Left cardiac atrium (tissue), 4 donors: ENCODE measurements at regions not wholly inside any gene's neighbourhood (a gene's known extent, or its start where the extent isn't known, plus 50 kb on each side); places are given as distances from the start of the nearest gene placed in this dataset.
A peak's percentile ranks its signal among the peaks of the same experiment; 100 is the strongest.

Experiments used
- ATAC-seq, 2 donors: fragments of 200-7000 bp; cut with Tn5 transposase; one replicate each; pipeline ENCODE4 v1.9.1; 2020; ENCODE audit warnings: mild to moderate bottlenecking in 2 of 2, moderate library complexity in 2 of 2
- DNase-seq: peaks from one replicate; pipeline ENCODE4 v3.0.0-alpha.2; 2020
- intact Hi-C, 2 donors: fragments of 100-400 bp; cut with DNase I; formaldehyde crosslinking; loops; one replicate each; pipeline versions ENCODE4 v1.14.1 to v1.15.1; 2022 to 2023
- donor health status: DM: no; HTN: yes; CAD: no.
- donor health status: DM: no; HTN: yes; CAD: no; lungs with severe emphysema.
- donor health status: DM: yes; HTN: yes; CAD: no.
- donor health status: Dilated cardiomyopathy.

DNA sequence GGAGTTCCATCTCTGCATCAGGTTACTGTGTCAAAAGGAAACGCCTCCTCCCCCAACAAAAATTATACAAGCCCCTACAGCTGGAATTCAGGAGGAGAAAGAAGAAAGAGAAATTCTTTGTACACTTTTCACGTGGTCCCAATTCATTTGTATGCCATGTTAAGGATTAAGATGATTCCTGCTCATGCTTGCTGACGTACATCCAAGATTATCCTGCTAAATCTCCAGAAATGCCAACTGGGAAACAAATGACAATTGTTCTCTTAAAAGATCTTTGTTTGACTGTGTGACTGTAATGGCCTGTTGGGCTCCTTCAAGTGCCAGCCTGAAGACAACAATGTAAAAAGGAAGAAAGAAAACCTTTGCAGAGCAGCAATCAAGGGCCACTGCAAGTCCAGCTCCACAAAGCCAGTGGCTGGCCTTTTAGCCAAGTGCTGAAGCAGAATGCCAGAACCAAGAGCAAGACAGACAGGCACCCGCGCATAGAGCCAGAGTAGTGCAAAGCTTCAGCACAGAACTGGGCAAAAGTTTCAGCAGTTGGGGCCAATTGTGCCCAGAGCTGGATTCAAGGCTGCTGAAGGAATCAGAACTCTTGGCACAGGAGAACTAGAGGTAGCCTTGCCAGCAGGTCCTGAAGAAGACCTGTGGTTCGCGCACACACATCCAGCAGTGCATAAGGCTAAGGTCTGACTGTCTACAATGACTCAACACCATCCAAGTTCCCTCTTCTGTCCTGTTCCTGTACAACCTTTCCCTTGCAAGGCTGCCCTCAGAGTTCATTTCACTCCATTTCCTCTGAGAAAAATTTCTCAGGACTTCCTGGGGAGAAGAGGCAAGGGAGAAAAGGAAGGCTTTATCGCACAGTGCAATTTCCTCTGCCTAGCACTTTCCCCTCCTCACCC lies 209.7 kb upstream of the BMP4 start:
- peak in 1 of 2 donors; percentile 70 for ATAC-seq

DNA sequence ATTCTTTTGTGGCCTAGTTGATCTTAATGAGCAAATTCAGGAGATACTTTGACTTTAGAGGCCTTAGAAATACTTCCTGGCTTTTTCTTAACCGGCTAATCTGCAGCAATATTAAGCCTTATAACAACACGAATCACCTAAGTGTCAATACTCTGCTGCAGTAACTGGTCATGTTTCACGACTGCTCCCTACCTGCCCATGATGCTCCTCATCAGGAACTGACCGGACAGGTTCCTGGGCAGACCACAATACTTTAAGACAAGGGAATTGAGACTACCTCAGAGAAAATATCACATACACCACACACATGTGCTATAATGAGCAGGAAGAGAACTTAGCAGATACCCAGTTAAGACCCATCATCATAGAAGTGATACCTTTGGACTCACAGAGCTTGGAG lies 211.9 kb upstream of the BMP4 start:
- intact Hi-C loops = no loop called here
- ATAC-seq = no peak
- no peak for DNase-seq

More for the DNA sequence above, 209.7 kb upstream of the BMP4 start:
- intact Hi-C loops = no loop called here
- DNase-seq = no peak

DNA sequence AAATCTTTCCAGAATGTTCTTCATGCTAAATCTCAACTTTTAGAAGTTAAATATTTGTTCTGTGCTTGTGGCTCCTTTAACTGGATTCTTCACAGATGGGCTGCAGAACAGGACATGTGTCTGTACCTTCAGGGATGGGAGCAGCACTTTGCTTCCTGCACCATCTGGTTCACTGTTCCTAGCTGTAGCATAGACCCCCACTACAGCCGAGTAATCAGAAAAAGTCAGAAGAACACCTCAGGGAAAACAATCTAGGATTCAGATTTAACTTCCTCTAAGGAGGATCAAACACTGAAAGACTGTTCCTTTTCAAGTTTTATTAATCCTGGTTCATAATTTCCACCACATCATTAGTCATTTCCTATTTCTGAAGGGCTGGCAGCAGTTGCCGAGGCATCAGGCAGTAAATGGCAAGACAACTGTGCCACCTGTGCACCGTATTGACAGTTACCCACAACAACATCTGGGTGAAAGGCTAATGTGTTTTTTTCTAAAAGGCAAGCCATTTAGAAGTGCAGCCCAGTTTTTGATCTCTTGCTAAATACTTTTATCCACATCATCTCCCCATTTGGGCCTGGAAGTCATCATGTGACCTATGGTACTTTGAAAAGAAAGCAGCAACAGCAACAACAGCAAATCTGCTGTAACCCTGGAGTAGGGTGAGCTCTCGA lies 212.8 kb upstream of the BMP4 start:
- no peak for DNase-seq
- intact Hi-C loops = no loop called here
- ATAC-seq = no peak

DNA sequence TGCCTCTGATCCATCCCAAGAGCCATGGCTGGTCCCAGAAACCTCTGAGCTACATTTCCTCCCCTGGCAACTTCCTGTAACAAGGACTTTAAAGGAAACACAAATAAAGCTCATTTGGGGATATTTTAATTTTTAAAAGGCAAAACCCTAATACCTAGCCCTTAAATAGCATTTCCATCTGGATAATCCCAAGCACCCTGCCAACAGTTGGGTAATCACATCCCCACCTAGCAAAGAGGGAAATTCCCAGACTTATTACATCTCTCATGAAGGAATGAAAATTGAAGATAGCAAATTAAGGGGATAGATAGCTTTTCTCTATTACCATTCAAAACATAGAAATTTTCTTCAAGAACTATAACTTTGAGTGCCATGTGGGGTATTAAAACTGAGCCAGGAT lies 213.7 kb upstream of the BMP4 start:
- ATAC-seq (peak in 1 of 2 donors; percentile 57), DNase-seq (no peak)
- intact Hi-C loops = loop anchor here (5.0 to 10.0 kb wide), 2 partner anchors 216 to 633 kb away; partner anchors contain the start of gene BMP4 (in 2 of the 2)

DNA sequence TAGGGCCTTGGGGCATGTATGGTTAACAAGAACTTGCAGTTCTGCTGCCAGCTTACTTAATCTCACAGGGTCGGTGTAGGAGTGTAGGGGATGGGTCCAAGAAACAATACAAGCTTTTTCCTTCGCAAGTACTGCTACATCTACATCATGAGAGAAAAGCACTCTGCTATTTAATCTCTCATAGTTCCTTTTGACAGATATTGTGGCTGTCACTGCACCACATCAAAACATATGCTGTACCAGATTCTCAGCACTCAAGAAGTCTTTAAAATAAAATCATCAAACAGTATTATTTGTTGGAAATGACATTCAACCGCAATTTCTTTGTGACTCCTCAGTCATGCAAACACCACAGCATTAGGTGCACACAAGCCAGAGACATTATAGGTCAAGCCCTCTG lies 215.5 kb upstream of the BMP4 start:
- no peak for DNase-seq
- ATAC-seq = no peak
- intact Hi-C loops = loop anchor here (5.0 to 10.0 kb wide), 2 partner anchors 217 to 635 kb away; partner anchors contain the start of gene BMP4 (in 2 of the 2)

DNA sequence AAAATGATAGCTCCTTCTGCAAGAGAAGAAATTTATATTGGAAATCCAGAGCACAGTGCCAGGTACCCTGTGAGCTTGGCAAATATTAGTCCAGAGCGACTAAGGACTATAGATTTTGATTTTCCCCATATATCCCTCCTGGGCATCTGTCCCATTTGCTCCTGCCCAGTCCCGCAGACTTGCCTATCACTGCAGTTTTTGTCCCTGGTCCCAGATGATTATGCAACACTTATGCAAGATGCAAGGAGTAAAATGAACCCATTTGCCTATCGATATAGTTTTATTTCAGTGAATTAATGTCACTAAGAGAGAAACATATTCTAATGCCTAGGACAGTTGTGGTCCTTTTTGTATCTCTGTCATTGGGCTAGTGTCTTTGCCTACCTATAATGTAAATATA lies 215.9 kb upstream of the BMP4 start:
- intact Hi-C loops = loop anchor here (5.0 to 10.0 kb wide), 2 partner anchors 218 to 635 kb away; partner anchors contain the start of gene BMP4 (in 2 of the 2)
- ATAC-seq (no peak), DNase-seq (no peak)

DNA sequence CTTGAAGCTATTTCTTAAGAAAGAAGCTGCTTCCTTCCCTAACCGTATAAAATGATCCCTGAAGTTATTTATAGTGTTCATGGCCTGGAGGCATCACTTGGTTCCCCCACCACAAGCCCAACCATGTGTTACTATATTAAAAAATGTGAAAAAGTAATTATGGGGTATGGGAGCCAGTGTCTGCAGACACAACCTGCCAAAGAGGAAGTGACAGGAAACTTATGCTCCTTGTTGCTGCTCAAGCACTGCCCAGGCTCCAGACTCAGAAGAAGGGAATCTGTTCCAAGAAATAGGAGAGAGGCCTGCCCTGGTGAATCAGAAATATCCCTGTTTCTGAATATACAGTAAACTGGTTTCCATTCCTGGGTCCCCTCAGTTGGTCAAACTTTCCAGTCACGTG lies 217.2 kb upstream of the BMP4 start:
- peak; percentile 67 to 73 for ATAC-seq
- DNase-seq = no peak
- intact Hi-C loops = loop anchor here (2.0 to 10.0 kb wide), 3 partner anchors 219 to 637 kb away; partner anchors contain the start of gene BMP4 (in 2 of the 2)

DNA sequence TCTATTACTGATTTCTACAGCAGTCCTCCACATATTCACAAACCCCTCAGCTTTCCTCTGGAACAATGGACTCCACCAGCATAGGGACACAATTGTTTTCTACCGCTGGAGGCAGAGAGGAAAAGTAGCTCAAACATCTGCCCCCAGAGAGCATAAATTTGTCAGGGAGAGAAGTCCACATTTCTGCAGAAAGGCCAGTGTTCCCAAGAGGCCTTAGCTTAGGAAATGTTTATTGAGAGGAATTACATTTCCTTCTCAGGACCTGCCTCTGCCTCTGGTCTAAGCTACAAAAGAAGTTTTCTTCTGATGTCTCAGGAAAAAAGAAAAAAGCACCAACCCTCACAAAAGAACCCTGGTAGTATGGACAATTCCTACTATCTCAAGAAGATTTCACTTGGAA lies 217.8 kb upstream of the BMP4 start:
- intact Hi-C loops = loop anchor here (2.0 to 10.0 kb wide), 3 partner anchors 220 to 637 kb away; partner anchors contain the start of gene BMP4 (in 2 of the 2)
- DNase-seq (no peak), ATAC-seq (no peak)

DNA sequence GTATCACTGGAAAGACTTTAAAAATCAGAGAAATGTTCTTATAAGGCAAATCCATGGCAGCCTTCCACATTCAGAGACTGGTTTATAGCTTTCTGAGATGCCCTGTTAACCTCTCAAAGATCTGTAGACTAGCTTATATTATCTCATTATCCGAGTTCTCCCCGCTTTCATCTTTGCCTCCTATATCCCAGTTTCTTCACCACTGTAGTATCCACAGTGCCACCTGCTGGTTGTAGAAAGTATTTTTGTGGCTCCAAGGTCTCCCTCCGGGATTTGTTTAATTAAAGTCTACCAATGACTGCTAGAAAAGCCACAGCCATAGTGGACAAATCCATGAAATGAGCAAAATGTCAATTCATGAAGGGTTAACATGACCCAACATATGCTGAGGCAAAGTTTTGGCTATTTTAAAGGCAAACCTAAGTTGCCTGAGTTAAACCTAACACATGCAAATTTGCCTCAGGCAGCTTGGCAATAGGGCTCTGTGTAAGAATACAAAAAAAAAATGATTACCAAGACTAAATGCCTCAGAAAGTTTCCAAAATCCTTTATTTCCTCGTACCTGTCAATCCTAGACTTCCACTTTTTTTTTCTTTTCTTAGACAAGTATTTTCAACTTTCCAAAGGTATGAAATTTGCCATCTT lies 218.8 kb upstream of the BMP4 start:
- ATAC-seq = peak; percentile 24 to 60
- intact Hi-C loops = loop anchor here (2.0 to 10.0 kb wide), 2 partner anchors 221 to 637 kb away; partner anchors contain the start of gene BMP4 (in 2 of the 2)

DNA sequence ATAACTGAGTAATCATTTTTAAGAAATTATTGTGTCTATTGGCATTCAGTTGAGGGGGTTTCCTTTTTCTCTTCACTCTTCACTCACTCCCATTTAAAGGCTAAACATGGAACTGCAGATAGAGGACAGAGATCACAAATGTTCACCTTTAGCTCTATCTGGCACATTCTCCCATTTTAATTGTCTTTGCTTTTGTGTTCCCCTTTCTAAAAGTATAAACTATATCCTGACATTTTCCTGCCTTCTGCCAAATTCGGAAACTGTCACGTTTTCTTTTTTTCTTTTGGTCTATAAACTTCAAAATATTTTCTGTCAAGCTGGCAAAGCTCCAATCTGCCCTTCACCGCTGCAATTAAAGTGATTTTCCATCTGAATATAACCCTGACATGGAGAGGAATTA lies 219.8 kb upstream of the CDKN3 start:
- intact Hi-C loops = loop anchor here (10.0 kb wide), 1 partner anchor 222 kb away; the partner anchor contains the start of gene BMP4 (in 2 of the 2)
- ATAC-seq (no peak), DNase-seq (no peak)

More for the DNA sequence above, 218.8 kb upstream of the BMP4 start:
- DNase-seq = peak; percentile 58

DNA sequence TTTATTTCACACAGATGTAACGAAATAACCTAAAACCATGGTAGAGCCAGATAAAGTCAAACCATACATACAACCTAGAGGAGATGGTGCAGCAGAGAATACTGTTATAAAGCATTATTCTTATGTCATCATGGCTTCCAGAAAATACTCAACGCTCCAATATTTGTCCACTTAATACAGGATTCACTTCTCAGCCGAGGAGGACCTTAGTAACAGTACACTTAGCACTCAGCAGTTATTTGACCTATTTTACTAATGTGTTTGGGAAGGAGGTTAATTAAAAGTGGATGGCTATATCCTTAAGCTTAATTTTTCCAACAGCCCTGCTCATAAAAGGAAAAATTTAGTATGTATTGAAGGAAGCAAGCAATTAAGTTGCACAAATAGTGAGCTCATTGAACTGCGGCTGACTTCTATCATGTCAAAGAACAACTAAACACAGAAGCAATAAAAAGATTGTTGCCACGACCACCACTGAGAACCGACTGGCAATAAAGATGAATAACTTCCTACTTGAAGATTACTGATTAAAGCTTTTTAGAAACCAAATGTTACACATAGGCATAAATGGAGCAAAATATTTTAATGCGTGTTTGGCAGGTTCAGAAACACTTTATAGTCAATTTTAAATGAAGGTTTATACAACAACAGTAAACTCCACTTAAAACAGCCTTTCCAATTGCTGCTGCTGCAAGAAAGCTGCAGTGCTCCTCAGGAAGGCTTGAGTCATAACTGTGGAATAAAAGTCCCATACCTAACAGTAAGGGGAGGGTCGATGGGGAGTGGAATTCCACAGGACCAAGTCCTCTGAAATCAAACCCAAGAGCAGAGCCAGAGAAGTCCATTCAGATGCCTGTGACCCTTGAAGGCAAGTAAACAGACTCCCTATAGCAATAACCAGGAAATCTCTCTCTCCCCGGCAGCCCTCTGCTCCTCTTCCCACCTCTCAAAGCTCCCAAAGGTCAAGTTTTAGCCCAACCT lies 218.9 kb upstream of the CDKN3 start:
- ATAC-seq (no peak), DNase-seq (no peak)
- intact Hi-C loops = loop anchor here (10.0 kb wide), 1 partner anchor 223 kb away; the partner anchor contains the start of gene BMP4 (in 2 of the 2)

DNA sequence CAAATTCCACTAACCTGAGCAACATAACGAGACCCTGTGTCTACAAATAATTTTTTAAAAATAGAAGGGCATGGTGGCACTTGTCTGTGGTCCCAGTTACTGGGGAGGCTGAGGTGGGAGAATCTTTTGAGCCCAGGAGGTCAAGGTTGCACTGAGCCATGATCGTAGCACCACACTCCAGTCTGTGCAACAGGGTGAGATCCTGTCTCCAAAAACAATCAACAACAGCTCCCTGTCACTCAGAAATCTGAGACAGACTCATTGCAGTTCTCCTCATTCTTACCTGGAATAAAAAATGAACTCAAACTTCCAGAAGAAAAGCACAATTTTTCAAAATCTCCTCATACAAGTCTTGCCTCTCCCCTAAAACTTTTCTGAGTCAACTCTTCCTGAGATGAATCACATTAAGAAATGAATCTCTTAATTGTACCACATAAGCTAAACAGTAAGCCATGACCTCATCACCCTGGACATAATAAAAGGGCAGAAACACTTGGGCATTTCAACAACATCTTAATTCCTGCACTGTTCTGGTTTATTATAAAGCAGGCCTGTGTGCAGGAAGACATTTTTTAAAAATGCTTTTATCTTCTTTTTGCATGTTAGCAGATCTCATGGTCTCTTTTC lies 214.3 kb upstream of the CDKN3 start:
- DNase-seq (no peak), ATAC-seq (peak in 1 of 2 donors; percentile 66)
- intact Hi-C loops = no loop called here

DNA sequence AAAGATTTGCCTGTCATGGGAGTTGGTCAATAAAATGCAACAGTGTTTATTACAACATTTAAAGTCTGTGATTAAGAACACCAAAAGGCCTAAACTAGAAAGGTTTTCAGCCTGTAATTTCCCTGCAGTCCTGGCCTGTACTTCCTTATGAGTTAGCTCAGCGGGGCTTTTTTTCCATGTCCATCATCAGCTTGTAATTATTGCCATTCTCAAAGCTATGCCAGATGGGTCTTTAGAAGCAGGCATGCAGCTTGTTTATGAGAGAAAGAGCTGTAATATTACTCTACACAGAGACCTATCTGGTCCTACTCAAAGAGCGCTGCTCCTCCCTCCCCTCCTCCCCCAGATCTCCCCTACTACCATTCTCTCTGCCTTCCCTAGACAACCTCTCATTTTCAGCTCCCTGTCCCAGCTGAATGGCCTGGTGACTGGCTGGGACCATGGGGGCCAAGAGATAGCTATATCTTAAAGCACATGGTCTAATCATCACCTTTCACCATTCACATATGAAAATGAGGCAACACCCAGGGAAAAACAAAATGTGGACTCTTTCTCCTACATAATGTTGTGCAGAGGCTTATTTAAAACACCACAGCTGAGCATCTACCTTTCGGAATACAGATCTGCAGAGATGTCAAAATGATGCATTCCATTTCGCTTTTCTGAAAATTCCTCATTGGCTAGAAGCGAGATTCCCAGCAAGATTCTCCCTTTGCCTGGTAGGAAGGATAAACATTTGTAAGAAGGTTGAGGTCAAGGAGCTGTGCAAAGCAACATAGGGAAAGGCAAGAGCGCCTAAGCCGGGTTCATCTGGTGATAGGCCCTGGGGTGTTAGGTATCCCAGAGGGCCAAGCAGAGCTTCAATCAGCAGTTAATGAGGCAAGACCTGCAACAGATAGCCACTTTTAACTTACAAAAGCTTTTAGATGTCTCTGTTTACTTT lies 209.7 kb upstream of the CDKN3 start:
- DNase-seq (no peak), ATAC-seq (no peak)
- intact Hi-C loops = no loop called here

DNA sequence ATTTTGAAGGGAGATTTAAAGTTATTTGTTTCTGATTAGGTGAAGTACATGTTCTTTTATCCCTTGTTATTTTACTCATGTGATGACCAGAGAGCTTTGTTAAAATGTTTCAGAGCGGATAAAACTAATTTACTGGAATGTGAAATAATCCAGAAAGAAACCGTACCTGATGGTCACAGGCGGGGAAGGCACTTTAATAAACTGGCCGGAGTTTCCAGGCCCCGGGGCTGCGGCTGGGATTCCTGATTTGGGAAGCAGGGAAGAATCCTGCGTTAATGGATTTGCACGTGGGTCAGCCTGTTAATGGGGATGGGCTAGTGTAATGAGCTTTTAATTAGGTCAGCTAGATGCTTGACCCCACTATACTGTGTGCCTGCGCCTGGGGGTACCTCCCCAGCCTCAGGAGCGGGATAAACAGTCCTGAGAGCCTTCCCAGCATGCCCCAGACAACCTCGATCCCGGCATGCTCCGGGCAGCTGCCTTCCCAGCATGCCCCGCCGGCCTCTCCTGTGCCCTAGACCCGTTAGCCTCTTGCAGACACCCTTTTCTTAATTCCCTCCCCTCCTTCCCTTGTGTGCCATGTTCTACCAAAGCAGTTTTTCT lies 208.6 kb upstream of the CDKN3 start:
- ATAC-seq (no peak), DNase-seq (no peak)
- intact Hi-C loops = no loop called here

DNA sequence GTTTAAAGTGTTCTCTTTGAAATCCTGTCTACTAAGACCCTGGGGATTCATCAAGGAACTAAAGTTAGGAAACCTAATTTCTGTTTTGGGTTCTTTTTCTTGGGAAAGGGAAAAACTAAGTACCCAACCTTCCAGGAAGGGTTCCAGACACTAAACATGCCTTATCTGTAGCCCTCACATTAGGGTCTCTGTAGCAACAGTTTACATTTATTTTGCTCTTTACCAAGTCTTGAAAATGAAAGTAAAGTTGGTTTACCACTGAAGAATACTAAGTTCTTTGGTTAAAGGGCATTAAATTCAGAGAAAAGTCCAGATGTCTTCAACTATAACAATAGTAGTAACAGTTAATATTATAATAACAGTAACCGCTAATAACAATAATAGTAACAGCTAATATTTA lies 207.5 kb upstream of the CDKN3 start:
- ATAC-seq (no peak), DNase-seq (no peak)
- intact Hi-C loops = no loop called here

DNA sequence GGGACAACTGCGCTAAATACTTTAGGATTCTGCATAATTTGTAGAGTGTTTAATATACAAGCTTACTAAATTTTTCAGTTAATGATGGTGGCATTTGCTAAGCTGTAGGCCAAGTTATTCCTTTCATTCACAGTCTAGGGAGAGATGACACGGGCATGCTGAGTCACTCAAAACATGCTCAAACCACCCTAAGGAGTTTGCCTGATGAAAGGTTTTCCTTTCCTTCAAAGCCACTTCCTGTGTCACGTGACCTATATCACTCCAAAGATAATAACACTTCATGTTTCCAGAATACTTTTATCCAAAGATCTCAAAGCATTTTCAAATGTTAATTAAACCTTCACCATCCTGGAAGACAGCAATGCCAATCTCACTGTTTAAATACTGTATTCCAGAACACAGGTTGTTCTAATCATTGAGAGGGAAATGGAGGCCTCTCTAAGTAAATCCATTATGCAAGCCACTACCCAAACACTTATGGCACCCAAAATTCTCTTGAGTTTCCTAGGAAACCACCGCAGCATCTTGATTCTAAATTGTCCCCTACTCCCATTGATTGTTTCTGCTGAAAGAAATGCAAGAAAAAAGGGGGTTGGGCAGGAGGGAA lies 207.0 kb upstream of the CDKN3 start:
- intact Hi-C loops = no loop called here
- DNase-seq = no peak
- peak in 1 of 2 donors; percentile 40 for ATAC-seq
